ENCODE measurements at regions not wholly inside any gene's neighbourhood (a gene's known extent, or its start where the extent isn't known, plus 50 kb on each side); places are given as distances from the start of the nearest gene placed in this dataset.

DNA sequence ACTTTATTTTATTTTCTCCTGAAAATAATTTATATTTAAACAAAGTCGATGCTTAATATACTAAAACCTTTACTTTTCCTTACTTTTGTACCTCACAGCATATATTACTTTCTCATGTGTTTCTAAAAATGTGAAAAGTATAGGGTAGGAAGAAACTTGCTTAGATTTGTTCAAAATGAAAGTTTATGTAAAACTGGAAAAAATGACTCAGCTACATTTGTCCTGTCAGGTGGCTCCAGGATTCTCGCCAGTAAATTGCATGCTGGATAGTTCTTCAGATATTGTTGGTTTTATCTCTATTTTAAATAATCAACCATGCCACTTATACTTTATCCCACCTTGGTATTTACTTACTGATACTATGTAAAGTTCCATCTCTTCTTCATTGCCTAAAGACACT lies 159.2 kb upstream of the NDST4 start:
- Histone ChIP-seq H3K9me3 (ENCODE audit: control insufficient read depth, low read length) (no peaks in the 10 kb centered on the region), H3K9ac (ENCODE audit: low read length) (no peak overlapping the region), H3K18ac (ENCODE audit: low read depth in 1 of 2, low read length in 2 of 2) (no peak overlapping the region), H4K8ac (ENCODE audit: low read length) (no peak overlapping the region), H2BK120ac (ENCODE audit: low read depth, low read length) (no peak overlapping the region), H3K4me3 (ENCODE audit: insufficient read depth in 1 of 2, low read depth in 1 of 2, low read length in 2 of 2) (no peak overlapping the region), H3K4me2 (ENCODE audit: low read length, poor library complexity, severe bottlenecking) (no peak overlapping the region), H3K4me1 (ENCODE audit: control insufficient read depth, insufficient read depth, low read depth, low read length) (no peaks in the 10 kb centered on the region), H3K36me3 (ENCODE audit: control insufficient read depth in 1 of 2, insufficient read depth in 2 of 2, low read depth in 1 of 2, low read length in 2 of 2) (no peaks in the 10 kb centered on the region), H3K79me1 (replicated peaks; ENCODE audit: low read length, poor library complexity, severe bottlenecking) (no peaks in the 10 kb centered on the region), H3K23ac (ENCODE audit: low read length in 2 of 2) (no peak overlapping the region), H3K14ac (ENCODE audit: low read length in 2 of 2) (no peak overlapping the region), H2AFZ (ENCODE audit: low read depth, low read length) (no peak overlapping the region), H3K27ac (ENCODE audit: low read length, poor library complexity, severe bottlenecking) (no peak overlapping the region), H4K91ac (ENCODE audit: low read length) (no peak overlapping the region), H2BK15ac (ENCODE audit: low read depth, poor library complexity, severe bottlenecking) (no peak overlapping the region), H3K4ac (ENCODE audit: low read depth in 1 of 2, low read length in 2 of 2) (no peak overlapping the region), H2BK12ac (ENCODE audit: low read length in 2 of 2) (no peak overlapping the region), H2AK5ac (ENCODE audit: low read length, severe bottlenecking) (no peak overlapping the region), H3K27me3 (ENCODE audit: control insufficient read depth in 1 of 2, insufficient read depth in 1 of 2, low read length in 2 of 2) (no peaks in the 10 kb centered on the region), H2BK5ac (ENCODE audit: low read depth, low read length, poor library complexity, severe bottlenecking) (no peak overlapping the region)
- peak; percentile 19 for DNase-seq
- no CpG with 5 or more reads among the region's 2 CpGs for whole genome bisulfite sequencing

DNA sequence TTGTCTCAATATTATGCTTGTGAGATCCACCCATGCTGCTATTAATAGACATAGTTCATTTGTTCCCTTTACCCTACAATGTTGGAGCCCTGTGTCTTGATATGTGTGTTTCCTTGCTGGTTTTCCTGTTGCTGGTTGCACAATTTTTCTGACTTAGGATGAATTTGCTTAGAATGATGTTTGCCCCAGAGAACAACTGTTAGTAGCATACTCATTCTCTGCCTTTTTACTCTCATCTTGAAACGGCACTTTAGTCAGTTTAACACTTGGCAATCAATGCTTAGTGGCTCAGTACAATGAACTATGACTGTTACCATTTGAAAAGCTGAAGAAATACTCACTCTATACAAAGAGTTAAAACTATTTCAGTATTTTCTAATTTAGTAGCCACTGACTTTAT lies 158.8 kb upstream of the NDST4 start:
- Histone ChIP-seq H3K14ac (ENCODE audit: low read length in 2 of 2) (no peak overlapping the region), H2BK12ac (ENCODE audit: low read length in 2 of 2) (no peak overlapping the region), H2BK15ac (ENCODE audit: low read depth, poor library complexity, severe bottlenecking) (no peak overlapping the region), H3K27me3 (ENCODE audit: control insufficient read depth in 1 of 2, insufficient read depth in 1 of 2, low read length in 2 of 2) (no peaks in the 10 kb centered on the region), H2AK5ac (ENCODE audit: low read length, severe bottlenecking) (no peak overlapping the region), H4K8ac (ENCODE audit: low read length) (no peak overlapping the region), H3K18ac (ENCODE audit: low read depth in 1 of 2, low read length in 2 of 2) (no peak overlapping the region), H3K9ac (ENCODE audit: low read length) (no peak overlapping the region), H2BK5ac (ENCODE audit: low read depth, low read length, poor library complexity, severe bottlenecking) (no peak overlapping the region), H3K27ac (ENCODE audit: low read length, poor library complexity, severe bottlenecking) (no peak overlapping the region), H2AFZ (ENCODE audit: low read depth, low read length) (no peak overlapping the region), H3K9me3 (ENCODE audit: control insufficient read depth, low read length) (no peaks in the 10 kb centered on the region), H3K4me2 (ENCODE audit: low read length, poor library complexity, severe bottlenecking) (no peak overlapping the region), H3K4me1 (ENCODE audit: control insufficient read depth, insufficient read depth, low read depth, low read length) (no peaks in the 10 kb centered on the region), H3K36me3 (ENCODE audit: control insufficient read depth in 1 of 2, insufficient read depth in 2 of 2, low read depth in 1 of 2, low read length in 2 of 2) (no peaks in the 10 kb centered on the region), H4K91ac (ENCODE audit: low read length) (no peak overlapping the region), H3K4ac (ENCODE audit: low read depth in 1 of 2, low read length in 2 of 2) (no peak overlapping the region), H2BK120ac (ENCODE audit: low read depth, low read length) (no peak overlapping the region), H3K23ac (ENCODE audit: low read length in 2 of 2) (no peak overlapping the region), H3K79me1 (replicated peaks; ENCODE audit: low read length, poor library complexity, severe bottlenecking) (no peaks in the 10 kb centered on the region), H3K4me3 (ENCODE audit: insufficient read depth in 1 of 2, low read depth in 1 of 2, low read length in 2 of 2) (no peak overlapping the region)
- WGBS = no CpG with 5 or more reads among the region's 1 CpG
- peak; percentile 14 for DNase-seq

DNA sequence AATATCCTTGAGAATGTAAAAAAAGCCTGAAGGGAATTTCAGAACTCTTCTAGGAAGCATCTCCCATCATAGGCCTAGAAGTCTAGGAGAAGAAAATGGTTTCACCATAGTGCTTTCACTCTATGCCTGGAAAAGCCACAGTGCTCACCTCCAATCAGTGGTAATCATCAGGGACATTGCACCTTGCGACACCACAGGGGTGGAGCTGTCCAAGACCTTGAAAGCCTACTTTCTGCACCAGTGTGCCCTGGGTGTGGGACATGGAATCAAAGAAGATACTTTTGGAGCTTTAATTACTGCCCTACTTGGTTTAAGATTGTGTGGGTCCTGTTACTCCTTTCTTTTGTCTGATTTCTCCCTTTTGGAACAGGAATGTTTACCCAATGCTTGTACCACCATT lies 146.8 kb upstream of the NDST4 start:
- no peak overlapping the region for H3K4ac ChIP-seq (ENCODE audit: low read depth in 1 of 2, low read length in 2 of 2)
- H3K4me1 ChIP-seq (ENCODE audit: control insufficient read depth, insufficient read depth, low read depth, low read length) = no peaks in the 10 kb centered on the region
- H3K36me3 ChIP-seq (ENCODE audit: control insufficient read depth in 1 of 2, insufficient read depth in 2 of 2, low read depth in 1 of 2, low read length in 2 of 2) = no peaks in the 10 kb centered on the region
- no peak overlapping the region for H3K18ac ChIP-seq (ENCODE audit: low read depth in 1 of 2, low read length in 2 of 2)
- 100% methylated on average over 1 of the region's 1 CpG for WGBS
- H3K79me1 ChIP-seq (replicated peaks; ENCODE audit: low read length, poor library complexity, severe bottlenecking) = no peaks in the 10 kb centered on the region
- H3K27me3 ChIP-seq (ENCODE audit: control insufficient read depth in 1 of 2, insufficient read depth in 1 of 2, low read length in 2 of 2) = no peaks in the 10 kb centered on the region
- H4K8ac ChIP-seq (ENCODE audit: low read length) = no peak overlapping the region
- no peak overlapping the region for H3K14ac ChIP-seq (ENCODE audit: low read length in 2 of 2)
- no peak overlapping the region for H3K9ac ChIP-seq (ENCODE audit: low read length)
- H3K9me3 ChIP-seq (ENCODE audit: control insufficient read depth, low read length) = no peaks in the 10 kb centered on the region
- no peak overlapping the region for H2BK5ac ChIP-seq (ENCODE audit: low read depth, low read length, poor library complexity, severe bottlenecking)
- DNase-seq = no peak
- no peak overlapping the region for H2AK5ac ChIP-seq (ENCODE audit: low read length, severe bottlenecking)
- H2BK120ac ChIP-seq (ENCODE audit: low read depth, low read length) = no peak overlapping the region
- no peak overlapping the region for H2BK12ac ChIP-seq (ENCODE audit: low read length in 2 of 2)
- H3K4me2 ChIP-seq (ENCODE audit: low read length, poor library complexity, severe bottlenecking) = no peak overlapping the region
- no peak overlapping the region for H3K27ac ChIP-seq (ENCODE audit: low read length, poor library complexity, severe bottlenecking)
- no peak overlapping the region for H4K91ac ChIP-seq (ENCODE audit: low read length)
- no peak overlapping the region for H2BK15ac ChIP-seq (ENCODE audit: low read depth, poor library complexity, severe bottlenecking)
- H3K4me3 ChIP-seq (ENCODE audit: insufficient read depth in 1 of 2, low read depth in 1 of 2, low read length in 2 of 2) = no peak overlapping the region
- no peak overlapping the region for H2AFZ ChIP-seq (ENCODE audit: low read depth, low read length)
- H3K23ac ChIP-seq (ENCODE audit: low read length in 2 of 2) = no peak overlapping the region

DNA sequence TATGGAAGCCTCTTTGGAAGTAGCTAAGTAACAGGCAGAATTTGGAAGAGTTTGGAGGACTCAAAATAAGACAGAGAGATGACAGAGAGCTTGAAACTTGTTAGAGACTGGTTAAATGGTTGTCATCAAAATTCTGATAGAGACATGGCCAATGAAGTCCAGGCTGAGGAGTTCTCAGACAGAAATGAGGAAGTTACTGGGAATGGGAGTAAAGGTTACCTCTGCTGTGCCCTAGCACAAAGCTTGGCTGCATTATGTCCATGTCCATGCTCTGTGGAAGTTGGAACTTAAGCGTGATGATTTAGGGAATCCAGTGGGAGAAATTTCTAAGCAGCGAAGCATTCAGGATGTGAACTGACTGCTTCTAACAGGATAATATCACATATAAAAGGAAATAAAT lies 146.2 kb upstream of the NDST4 start:
- Histone ChIP-seq H2BK15ac (ENCODE audit: low read depth, poor library complexity, severe bottlenecking) (no peak overlapping the region), H2BK120ac (ENCODE audit: low read depth, low read length) (no peak overlapping the region), H3K18ac (ENCODE audit: low read depth in 1 of 2, low read length in 2 of 2) (no peak overlapping the region), H2BK12ac (ENCODE audit: low read length in 2 of 2) (no peak overlapping the region), H3K79me1 (replicated peaks; ENCODE audit: low read length, poor library complexity, severe bottlenecking) (no peaks in the 10 kb centered on the region), H3K9me3 (ENCODE audit: control insufficient read depth, low read length) (no peaks in the 10 kb centered on the region), H3K9ac (ENCODE audit: low read length) (no peak overlapping the region), H3K14ac (ENCODE audit: low read length in 2 of 2) (no peak overlapping the region), H3K4me3 (ENCODE audit: insufficient read depth in 1 of 2, low read depth in 1 of 2, low read length in 2 of 2) (no peak overlapping the region), H3K27me3 (ENCODE audit: control insufficient read depth in 1 of 2, insufficient read depth in 1 of 2, low read length in 2 of 2) (no peaks in the 10 kb centered on the region), H4K91ac (ENCODE audit: low read length) (no peak overlapping the region), H2AK5ac (ENCODE audit: low read length, severe bottlenecking) (no peak overlapping the region), H3K27ac (ENCODE audit: low read length, poor library complexity, severe bottlenecking) (no peak overlapping the region), H3K23ac (ENCODE audit: low read length in 2 of 2) (no peak overlapping the region), H2BK5ac (ENCODE audit: low read depth, low read length, poor library complexity, severe bottlenecking) (no peak overlapping the region), H3K4me2 (ENCODE audit: low read length, poor library complexity, severe bottlenecking) (no peak overlapping the region), H4K8ac (ENCODE audit: low read length) (no peak overlapping the region), H3K36me3 (ENCODE audit: control insufficient read depth in 1 of 2, insufficient read depth in 2 of 2, low read depth in 1 of 2, low read length in 2 of 2) (no peaks in the 10 kb centered on the region), H3K4me1 (ENCODE audit: control insufficient read depth, insufficient read depth, low read depth, low read length) (no peaks in the 10 kb centered on the region), H3K4ac (ENCODE audit: low read depth in 1 of 2, low read length in 2 of 2) (no peak overlapping the region), H2AFZ (ENCODE audit: low read depth, low read length) (no peak overlapping the region)
- no peak for DNase-seq
- WGBS = 100% methylated on average over 1 of the region's 2 CpGs
